ENCODE measurements at regions not wholly inside any gene's neighbourhood (a gene's known extent, or its start where the extent isn't known, plus 50 kb on each side); places are given as distances from the start of the nearest gene placed in this dataset.

- peaks cover 15% of the 10 kb centered on the region for H3K27me3 Mint-ChIP-seq (ENCODE audit: insufficient read depth, unreplicated experiment)
- no peak overlapping the region for H3K4me3 ChIP-seq (ENCODE audit: low read depth, low read length)
- no peak overlapping the region for H3K27ac Mint-ChIP-seq (ENCODE audit: unreplicated experiment)
- no peaks in the 10 kb centered on the region for H3K36me3 ChIP-seq (ENCODE audit: control insufficient read depth, insufficient read depth, low read length)
- no peaks in the 10 kb centered on the region for H3K36me3 Mint-ChIP-seq (ENCODE audit: insufficient read depth, unreplicated experiment)
- no peak for DNase-seq
- H3K9me3 ChIP-seq, result no peaks in the 10 kb centered on the region
- TF ChIP-seq, protein P1, sequence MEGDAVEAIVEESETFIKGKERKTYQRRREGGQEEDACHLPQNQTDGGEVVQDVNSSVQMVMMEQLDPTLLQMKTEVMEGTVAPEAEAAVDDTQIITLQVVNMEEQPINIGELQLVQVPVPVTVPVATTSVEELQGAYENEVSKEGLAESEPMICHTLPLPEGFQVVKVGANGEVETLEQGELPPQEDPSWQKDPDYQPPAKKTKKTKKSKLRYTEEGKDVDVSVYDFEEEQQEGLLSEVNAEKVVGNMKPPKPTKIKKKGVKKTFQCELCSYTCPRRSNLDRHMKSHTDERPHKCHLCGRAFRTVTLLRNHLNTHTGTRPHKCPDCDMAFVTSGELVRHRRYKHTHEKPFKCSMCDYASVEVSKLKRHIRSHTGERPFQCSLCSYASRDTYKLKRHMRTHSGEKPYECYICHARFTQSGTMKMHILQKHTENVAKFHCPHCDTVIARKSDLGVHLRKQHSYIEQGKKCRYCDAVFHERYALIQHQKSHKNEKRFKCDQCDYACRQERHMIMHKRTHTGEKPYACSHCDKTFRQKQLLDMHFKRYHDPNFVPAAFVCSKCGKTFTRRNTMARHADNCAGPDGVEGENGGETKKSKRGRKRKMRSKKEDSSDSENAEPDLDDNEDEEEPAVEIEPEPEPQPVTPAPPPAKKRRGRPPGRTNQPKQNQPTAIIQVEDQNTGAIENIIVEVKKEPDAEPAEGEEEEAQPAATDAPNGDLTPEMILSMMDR (IDR thresholded peaks at IDR 0.05; ENCODE audit: insufficient read depth in 1 of 2, low read depth in 1 of 2, low read length in 1 of 2, severe bottlenecking in 1 of 2, unreplicated experiment in 1 of 2), result no peak
- intact Hi-C loops (cut with micrococcal nuclease; ENCODE audit: unreplicated experiment), result no loop called here
- H3K4me1 Mint-ChIP-seq (ENCODE audit: low read depth, unreplicated experiment), result no peaks in the 10 kb centered on the region
- no peak overlapping the region for H3K4me3 Mint-ChIP-seq (ENCODE audit: unreplicated experiment)
- H3K27me3 ChIP-seq (replicated peaks; ENCODE audit: control insufficient read depth, insufficient read depth, low read length), result no peaks in the 10 kb centered on the region; the same call in 1 of the 2 replicates
- ChIA-PET CTCF (no interaction called here), POLR2A (no interaction called here)
- H3K4me1 ChIP-seq, result no peaks in the 10 kb centered on the region
- no peaks in the 10 kb centered on the region for H3K9me3 Mint-ChIP-seq (ENCODE audit: unreplicated experiment)
- no TSS peak for BruUV-seq (replicated peaks)
Measured at GRCh38 chr17:33664116-33664840, 371.2 kb upstream of the ASIC2 start.

GRCh38 chr17:33667052-33667509 is 374.0 kb upstream of the ASIC2 start:
- CTCF ChIA-PET, result no interaction called here
- H3K27ac Mint-ChIP-seq (ENCODE audit: unreplicated experiment), result no peak overlapping the region
- intact Hi-C loops (cut with micrococcal nuclease; ENCODE audit: unreplicated experiment), result no loop called here
- DNase-seq, result no peak
- H3K4me3 Mint-ChIP-seq (ENCODE audit: unreplicated experiment), result no peak overlapping the region
- no peak overlapping the region for H3K4me3 ChIP-seq (ENCODE audit: low read depth, low read length)
- no peaks in the 10 kb centered on the region for H3K9me3 ChIP-seq
- H3K9me3 Mint-ChIP-seq (ENCODE audit: unreplicated experiment), result no peaks in the 10 kb centered on the region
- H3K27me3 Mint-ChIP-seq (ENCODE audit: insufficient read depth, unreplicated experiment), result peaks cover 13% of the 10 kb centered on the region
- TF ChIP-seq, protein P1 (IDR thresholded peaks at IDR 0.05; ENCODE audit: insufficient read depth in 1 of 2, low read depth in 1 of 2, low read length in 1 of 2, severe bottlenecking in 1 of 2, unreplicated experiment in 1 of 2), result no peak
- H3K4me1 Mint-ChIP-seq (ENCODE audit: low read depth, unreplicated experiment), result no peaks in the 10 kb centered on the region
- no peaks in the 10 kb centered on the region for H3K36me3 ChIP-seq (ENCODE audit: control insufficient read depth, insufficient read depth, low read length)
- POLR2A ChIA-PET, result no interaction called here
- no peaks in the 10 kb centered on the region for H3K4me1 ChIP-seq
- no peaks in the 10 kb centered on the region; the same call in 1 of the 2 replicates for H3K27me3 ChIP-seq (replicated peaks; ENCODE audit: control insufficient read depth, insufficient read depth, low read length)
- no peaks in the 10 kb centered on the region for H3K36me3 Mint-ChIP-seq (ENCODE audit: insufficient read depth, unreplicated experiment)
- no TSS peak for BruUV-seq (replicated peaks)

GRCh38 chr17:33667671-33668070 is 374.6 kb upstream of the ASIC2 start:
- ChIA-PET CTCF (no interaction called here), POLR2A (no interaction called here)
- Mint-ChIP-seq H3K9me3 (ENCODE audit: unreplicated experiment) (no peaks in the 10 kb centered on the region), H3K4me3 (ENCODE audit: unreplicated experiment) (no peak overlapping the region), H3K36me3 (ENCODE audit: insufficient read depth, unreplicated experiment) (no peaks in the 10 kb centered on the region), H3K27ac (ENCODE audit: unreplicated experiment) (no peak overlapping the region), H3K4me1 (ENCODE audit: low read depth, unreplicated experiment) (no peaks in the 10 kb centered on the region), H3K27me3 (ENCODE audit: insufficient read depth, unreplicated experiment) (peaks cover 16% of the 10 kb centered on the region)
- Histone ChIP-seq H3K4me3 (ENCODE audit: low read depth, low read length) (no peak overlapping the region), H3K36me3 (ENCODE audit: control insufficient read depth, insufficient read depth, low read length) (no peaks in the 10 kb centered on the region), H3K4me1 (no peaks in the 10 kb centered on the region), H3K27me3 (replicated peaks; ENCODE audit: control insufficient read depth, insufficient read depth, low read length) (no peaks in the 10 kb centered on the region; the same call in 1 of the 2 replicates), H3K9me3 (no peaks in the 10 kb centered on the region)
- no peak for DNase-seq
- TF ChIP-seq, protein P1 (IDR thresholded peaks at IDR 0.05; ENCODE audit: insufficient read depth in 1 of 2, low read depth in 1 of 2, low read length in 1 of 2, severe bottlenecking in 1 of 2, unreplicated experiment in 1 of 2), result no peak
- intact Hi-C loops (cut with micrococcal nuclease; ENCODE audit: unreplicated experiment), result no loop called here
- BruUV-seq (replicated peaks), result no TSS peak
